ENCODE measurements at regions not wholly inside any gene's neighbourhood (a gene's known extent, or its start where the extent isn't known, plus 50 kb on each side); places are given as distances from the start of the nearest gene placed in this dataset.

DNA sequence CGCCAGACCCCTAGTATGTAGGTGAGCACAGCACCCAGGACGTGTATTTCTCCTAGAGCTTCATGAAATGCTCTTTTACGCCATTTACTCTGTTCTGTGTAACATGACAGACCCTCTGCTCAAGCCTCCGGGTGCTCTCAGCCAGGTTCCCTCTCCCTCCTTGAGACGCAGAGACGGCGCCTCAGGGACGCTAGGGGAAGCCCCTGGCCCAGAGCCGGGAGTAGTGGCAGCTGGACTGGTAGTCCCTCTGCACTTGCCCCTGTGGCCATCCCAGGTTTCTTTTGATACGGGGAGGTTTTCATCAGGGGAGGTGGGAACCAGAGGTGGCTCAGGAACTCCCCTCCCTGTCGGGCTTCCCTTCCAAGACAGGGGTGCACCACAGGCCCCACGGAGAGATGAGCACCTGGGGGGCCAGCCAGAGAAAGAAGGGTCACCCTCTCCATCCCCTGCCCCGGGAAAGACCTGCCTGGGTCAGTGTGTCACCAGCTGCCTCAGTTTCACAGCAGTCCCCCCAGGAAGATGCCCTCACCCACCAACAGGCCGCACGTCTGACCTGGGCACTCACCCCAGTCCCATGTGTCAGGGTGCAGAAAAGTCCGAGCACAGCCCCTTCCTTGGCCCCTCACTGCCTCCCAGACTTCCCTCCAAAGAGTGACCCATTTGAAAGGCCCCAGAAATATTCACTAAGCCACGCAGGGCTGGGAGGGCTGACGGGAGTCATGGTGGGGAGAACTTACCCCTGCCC, 58.1 kb upstream of the AFDN start:
- no peak for DNase-seq
- Histone ChIP-seq H3K4me3 (ENCODE audit: low read depth, low read length) (no peak overlapping the region), H3K36me3 (replicated peaks) (no peaks in the 10 kb centered on the region), H3K27ac (no peak overlapping the region), H3K27me3 (replicated peaks) (no peaks in the 10 kb centered on the region)
- TF ChIP-seq, protein P1, sequence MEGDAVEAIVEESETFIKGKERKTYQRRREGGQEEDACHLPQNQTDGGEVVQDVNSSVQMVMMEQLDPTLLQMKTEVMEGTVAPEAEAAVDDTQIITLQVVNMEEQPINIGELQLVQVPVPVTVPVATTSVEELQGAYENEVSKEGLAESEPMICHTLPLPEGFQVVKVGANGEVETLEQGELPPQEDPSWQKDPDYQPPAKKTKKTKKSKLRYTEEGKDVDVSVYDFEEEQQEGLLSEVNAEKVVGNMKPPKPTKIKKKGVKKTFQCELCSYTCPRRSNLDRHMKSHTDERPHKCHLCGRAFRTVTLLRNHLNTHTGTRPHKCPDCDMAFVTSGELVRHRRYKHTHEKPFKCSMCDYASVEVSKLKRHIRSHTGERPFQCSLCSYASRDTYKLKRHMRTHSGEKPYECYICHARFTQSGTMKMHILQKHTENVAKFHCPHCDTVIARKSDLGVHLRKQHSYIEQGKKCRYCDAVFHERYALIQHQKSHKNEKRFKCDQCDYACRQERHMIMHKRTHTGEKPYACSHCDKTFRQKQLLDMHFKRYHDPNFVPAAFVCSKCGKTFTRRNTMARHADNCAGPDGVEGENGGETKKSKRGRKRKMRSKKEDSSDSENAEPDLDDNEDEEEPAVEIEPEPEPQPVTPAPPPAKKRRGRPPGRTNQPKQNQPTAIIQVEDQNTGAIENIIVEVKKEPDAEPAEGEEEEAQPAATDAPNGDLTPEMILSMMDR (IDR thresholded peaks at IDR 0.05; ENCODE audit: low read depth, low read length, missing control alignments) = no peak
- in situ Hi-C loops (cut with HindIII; ENCODE audit: low pct_ligation_motif_present, low sequenced_read_pairs) = no loop called here

DNA sequence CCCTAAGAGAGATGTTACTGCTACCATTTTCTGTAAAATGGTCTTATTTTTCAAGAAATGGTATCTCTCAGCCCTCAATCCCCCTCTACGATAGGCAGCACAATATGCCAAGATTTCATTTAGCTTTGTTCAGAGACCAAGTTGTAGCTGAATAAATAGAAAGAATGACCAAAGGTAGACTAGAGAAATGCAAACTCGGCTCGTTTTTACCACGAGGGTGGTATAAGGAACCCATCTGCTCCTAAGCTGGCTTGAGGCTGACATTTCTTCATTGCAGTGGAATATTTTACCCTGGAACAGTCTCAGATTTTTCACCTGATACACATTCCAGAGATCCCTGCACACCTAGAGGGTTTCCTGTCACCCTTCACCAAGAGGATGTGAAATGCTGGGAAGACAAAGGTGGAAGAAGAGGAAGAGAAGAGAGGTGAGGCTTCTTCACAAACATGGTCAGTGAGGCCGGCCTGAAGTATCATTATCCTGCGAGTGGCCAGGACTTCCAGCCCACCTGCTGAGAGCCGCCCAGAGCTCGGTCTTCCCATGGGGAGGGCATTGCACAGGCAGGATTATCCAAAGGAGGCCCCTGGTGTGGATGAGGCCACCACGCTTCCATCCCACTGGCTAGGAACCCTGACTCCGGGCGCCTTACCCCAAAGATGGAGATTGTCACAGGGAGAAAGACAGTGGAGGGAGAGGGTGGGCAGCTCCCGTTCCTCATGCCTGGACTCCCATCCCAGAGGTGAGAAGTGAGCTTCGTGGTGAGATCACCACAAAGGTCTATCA, 57.1 kb upstream of the AFDN start:
- no peaks in the 10 kb centered on the region for H3K27me3 ChIP-seq (replicated peaks)
- TF ChIP-seq, protein P1 (IDR thresholded peaks at IDR 0.05; ENCODE audit: low read depth, low read length, missing control alignments) = no peak
- H3K27ac ChIP-seq = no peak overlapping the region
- in situ Hi-C loops (cut with HindIII; ENCODE audit: low pct_ligation_motif_present, low sequenced_read_pairs) = no loop called here
- H3K4me3 ChIP-seq (ENCODE audit: low read depth, low read length) = no peak overlapping the region
- DNase-seq = no peak
- no peaks in the 10 kb centered on the region for H3K36me3 ChIP-seq (replicated peaks)

DNA sequence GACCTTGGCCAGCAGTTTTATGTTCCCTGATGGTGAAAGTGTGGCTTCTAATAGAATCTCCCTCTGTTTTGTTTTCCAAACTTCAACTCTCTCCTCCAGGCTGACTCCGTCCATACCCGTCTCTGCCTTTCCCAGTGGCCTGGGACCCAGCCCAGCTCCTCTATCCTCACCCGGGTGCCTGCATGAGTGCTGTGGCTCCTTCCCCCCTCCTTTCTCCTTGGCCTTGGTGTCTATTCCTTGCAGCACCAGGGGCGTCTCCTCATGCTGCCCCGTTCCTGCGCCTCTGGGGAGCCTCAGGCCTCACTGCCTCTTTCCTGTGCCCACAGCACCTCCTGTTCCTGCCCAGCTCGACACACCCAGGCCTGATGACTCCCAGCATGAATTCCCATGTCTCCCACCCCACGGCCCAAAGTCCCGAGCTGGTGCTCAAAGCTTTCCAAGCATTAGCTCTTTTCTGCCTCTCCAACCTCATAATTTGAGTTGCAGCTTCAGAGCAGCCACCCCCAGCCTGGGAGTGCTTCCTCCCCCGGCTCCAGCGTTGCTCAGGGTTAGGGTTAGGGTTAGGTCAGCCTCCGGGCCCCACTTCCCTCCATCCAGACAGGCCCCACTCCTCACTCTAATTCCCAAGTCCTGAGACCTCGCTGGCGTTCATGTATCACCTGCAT, 56.3 kb upstream of the AFDN start:
- H3K4me3 ChIP-seq (ENCODE audit: low read depth, low read length) = no peak overlapping the region
- no peak overlapping the region for H3K27ac ChIP-seq
- H3K36me3 ChIP-seq (replicated peaks) = no peaks in the 10 kb centered on the region
- in situ Hi-C loops (cut with HindIII; ENCODE audit: low pct_ligation_motif_present, low sequenced_read_pairs) = no loop called here
- TF ChIP-seq, protein P1 (IDR thresholded peaks at IDR 0.05; ENCODE audit: low read depth, low read length, missing control alignments) = no peak
- no peak for DNase-seq
- no peaks in the 10 kb centered on the region for H3K27me3 ChIP-seq (replicated peaks)

DNA sequence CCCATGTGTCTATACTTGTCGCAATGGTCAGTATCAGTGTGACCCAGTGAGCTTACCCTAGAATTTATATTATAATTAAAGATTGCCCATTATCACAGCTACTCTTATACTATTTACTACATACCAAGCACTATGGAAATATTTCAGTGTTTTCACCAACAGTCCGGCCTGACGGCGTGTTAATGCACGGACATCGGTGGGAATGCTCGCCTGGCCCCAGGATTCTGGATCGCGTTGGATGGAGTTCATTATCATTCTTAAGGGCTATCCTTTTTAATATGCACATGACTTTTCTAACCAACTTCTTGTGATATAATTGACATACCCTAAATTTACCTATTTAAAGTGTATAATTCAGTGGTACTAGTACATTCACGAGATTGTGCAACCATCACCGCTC, 51.8 kb upstream of the AFDN start:
- H3K36me3 ChIP-seq (replicated peaks) = no peaks in the 10 kb centered on the region
- no peaks in the 10 kb centered on the region for H3K27me3 ChIP-seq (replicated peaks)
- no peak overlapping the region for H3K27ac ChIP-seq
- H3K4me3 ChIP-seq (ENCODE audit: low read depth, low read length) = no peak overlapping the region
- TF ChIP-seq, protein P1 (IDR thresholded peaks at IDR 0.05; ENCODE audit: low read depth, low read length, missing control alignments) = no peak
- no peak for DNase-seq
- in situ Hi-C loops (cut with HindIII; ENCODE audit: low pct_ligation_motif_present, low sequenced_read_pairs) = no loop called here

DNA sequence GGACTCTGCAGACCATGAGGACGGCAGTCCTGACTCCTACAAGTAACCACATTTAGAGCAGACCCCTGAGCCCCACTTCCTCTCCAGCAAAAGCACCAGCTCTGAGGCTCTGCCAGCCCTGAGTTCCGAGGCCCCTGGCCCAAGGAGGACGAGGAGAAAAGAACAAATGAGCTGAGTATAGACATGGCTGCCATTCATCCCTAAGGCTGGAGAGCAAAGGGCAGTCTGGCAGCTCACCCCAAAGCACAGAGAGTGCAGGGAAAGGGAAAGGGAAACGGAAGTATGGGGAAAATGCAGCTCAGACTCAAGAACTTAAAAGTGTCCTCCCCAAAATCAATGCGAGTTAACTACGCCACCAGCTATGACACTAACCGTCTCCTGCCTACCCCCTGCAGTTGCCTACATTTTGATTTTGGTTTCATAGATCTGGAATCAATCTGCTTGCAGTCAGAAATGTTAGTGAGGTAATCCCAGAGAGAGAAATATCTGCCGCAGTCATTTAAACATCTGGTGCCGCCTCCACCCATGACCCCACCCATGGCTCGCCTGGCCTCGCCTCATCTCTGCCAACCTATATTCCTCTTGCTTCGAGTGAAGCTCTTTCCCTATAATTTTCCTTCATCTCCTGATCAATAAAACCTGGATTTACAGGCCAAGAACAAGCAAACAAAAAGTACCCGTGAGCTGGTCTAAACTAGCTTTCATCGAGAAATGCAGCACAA, 49.6 kb upstream of the AFDN start:
- Histone ChIP-seq H3K27me3 (replicated peaks) (no peaks in the 10 kb centered on the region), H3K27ac (no peak overlapping the region), H3K36me3 (replicated peaks) (no peaks in the 10 kb centered on the region), H3K4me3 (ENCODE audit: low read depth, low read length) (no peak overlapping the region)
- TF ChIP-seq, protein P1 (IDR thresholded peaks at IDR 0.05; ENCODE audit: low read depth, low read length, missing control alignments) = no peak
- in situ Hi-C loops (cut with HindIII; ENCODE audit: low pct_ligation_motif_present, low sequenced_read_pairs) = no loop called here
- DNase-seq = no peak
